GM18867 (cell line): ENCODE measurements at regions not wholly inside any gene's neighbourhood (a gene's known extent, or its start where the extent isn't known, plus 50 kb on each side); places are given as distances from the start of the nearest gene placed in this dataset.

ENCODE experiments used
- ATAC-seq: cut with Tn5 transposase; IDR thresholded peaks from one replicate; pipeline ENCODE4 v1.9.1; 2021; ENCODE audit warnings: mild to moderate bottlenecking, moderate library complexity; ENCODE audit not compliant: unreplicated experiment

DNA sequence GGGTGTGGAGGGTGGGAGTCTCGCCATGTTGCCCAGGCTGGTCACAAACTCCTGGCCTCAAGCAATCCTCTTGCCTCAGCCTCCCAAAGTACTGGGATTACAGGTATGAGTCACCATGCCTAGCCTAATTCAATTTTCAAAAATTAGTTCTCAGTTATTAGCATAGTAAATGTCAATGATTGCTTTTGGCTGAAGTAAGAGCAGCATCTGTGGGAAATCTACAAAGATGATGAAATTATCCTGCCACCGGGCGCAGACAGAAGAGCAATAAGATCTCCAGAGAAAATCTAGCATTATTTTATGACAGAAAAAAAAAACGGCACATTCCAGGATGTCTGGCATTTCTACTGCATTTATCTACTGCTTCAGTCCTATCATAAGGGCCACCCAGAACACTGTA, 97.9 kb upstream of the DAAM1 start:
- no peak for ATAC-seq

DNA sequence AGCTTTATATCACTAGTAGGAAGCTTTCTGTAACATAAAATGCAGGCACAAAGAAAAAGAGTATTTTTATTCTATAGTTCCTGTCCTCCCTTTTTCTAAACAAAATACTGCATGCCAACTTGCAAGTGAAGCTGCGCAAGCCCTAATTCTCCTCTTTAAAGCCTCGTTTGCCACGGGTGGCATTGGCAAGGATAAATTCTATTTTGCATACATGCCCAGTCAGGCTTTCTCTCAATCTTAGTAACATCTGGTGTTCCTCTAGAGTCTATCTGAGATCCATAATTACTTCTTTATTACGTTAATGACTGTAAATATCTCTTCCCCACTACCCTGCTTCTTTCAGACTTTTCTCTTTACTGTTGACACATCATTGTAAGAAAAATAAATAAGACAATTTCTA, 97.1 kb upstream of the DAAM1 start:
- no peak for ATAC-seq

DNA sequence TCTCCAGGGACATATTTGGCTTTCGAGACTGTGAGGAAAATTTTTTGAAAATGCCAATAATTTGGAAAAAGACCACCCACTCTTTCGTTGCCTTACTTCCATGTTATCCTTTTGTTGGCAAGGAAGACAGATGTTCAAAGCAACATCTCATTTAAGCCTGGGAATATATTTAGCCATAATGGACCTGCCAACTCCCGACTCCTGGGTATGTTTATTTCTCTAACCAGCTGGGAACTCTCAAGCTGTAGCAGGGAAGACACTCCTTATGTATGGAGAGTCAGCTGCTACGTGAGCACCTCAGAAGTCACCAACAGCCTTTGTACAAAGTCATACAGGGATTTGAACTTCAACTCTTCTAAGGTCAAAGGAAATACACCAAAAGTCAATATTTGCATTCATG, 96.5 kb upstream of the DAAM1 start:
- ATAC-seq, result no peak

DNA sequence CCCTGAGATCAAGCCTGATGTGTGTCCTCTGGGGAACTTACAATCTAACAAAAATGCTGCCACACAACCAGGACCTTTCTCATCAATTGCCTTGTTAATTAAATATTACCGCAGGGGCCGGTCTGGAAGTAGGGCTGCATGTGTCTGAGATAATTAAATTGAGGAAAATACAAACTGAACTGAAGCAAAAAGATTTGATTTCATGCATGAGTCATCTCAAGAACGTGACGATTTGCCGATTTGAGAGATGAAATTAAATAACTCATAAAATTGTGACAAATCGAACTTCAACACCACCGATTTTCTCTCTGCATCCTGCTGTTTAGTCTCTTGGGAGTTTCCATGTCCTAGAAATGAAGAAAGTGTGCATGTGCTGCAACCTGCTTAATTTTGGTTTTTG, 94.6 kb upstream of the DAAM1 start:
- no peak for ATAC-seq

DNA sequence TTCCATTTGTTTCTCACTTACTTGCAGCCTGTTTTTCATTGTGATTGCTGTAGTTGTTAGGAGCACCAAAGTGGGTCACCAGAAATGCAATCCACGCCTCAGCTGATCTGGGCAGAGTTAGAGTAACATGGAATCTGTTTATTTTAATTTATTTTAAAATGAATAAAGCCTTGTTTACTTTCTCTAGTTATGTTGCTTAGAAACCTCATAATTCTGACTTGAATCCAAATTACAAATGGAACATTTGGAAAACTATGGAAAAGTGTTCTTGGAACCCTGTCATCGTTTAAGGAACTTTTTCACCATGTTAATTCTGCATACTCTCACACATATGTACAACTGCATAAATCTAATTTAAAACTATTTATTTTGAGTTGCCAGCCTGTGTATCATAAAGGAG, 92.2 kb upstream of the DAAM1 start:
- ATAC-seq, result no peak

DNA sequence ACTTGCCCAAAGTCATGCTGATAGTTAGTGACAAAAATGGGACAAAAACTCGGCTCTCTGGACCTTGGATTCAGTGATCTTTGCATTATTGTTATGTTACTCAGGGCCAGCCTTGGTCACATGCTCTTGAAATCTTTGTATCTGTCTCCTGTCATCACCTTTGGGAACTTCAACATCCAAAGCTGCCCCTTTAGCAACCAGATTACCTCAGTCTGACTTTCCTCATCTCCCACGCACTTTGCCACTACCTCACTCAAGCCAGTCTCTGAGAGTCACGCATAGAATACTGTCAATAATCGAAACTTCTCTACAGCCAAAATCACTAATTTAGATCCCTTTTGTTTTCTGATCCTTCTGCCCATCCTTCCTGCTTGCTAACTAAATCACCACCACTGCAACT, 90.8 kb upstream of the DAAM1 start:
- ATAC-seq, result no peak

DNA sequence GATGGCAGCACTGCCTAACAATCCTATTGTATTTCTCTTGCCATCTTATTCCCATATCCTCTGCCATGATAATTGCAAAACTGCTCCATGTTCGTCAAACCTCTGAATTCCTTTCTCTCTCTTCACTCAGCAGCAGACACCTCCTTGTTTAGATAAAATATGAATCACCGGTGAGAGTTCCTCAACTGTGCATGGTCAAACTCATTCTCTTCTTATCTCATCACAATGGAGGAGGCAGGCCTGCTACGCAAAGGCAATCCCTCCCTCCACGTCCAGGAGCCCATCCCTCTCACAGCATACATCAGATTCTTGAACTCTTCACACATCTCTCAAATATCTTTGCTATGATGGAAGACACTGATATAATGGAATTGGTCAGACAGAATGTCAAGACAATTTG, 90.1 kb upstream of the DAAM1 start:
- no peak for ATAC-seq

DNA sequence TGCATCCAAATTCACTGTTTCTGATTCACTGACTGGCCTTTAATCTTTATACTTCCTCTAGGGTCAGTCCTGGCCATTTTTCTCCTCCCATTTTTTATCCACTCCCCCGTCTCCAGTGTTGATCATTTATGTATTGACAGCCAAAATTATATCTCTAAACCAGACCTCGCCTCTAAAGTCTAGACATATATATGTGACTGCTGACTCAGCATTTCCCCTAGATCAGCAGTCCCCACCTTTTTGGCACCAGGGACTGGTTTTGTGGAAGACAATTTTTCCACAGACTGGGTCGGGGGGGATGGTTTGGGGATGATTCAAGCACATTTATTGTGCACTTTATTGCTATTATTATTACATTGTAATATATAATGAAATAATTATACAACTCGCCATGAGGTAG, 88.3 kb upstream of the DAAM1 start:
- ATAC-seq, result no peak

DNA sequence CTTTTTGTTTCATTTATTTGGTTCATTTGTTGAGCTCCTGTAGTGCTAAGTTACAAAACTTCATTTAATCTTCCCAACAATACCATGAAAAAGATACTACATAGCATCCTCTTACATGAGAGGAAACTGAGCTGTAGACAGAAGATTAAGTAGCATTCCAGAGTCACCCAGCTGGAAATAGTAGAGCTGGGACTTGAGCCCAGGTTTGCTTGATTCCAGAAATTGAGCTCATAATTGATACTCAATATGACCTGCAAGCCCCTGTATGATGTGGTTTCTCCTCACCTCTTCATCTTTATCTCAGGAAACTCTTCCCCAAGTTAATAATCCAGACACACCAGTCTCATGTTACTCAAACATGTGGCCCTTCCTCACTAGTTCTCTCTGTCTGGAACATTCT, 87.0 kb upstream of the DAAM1 start:
- no peak for ATAC-seq

DNA sequence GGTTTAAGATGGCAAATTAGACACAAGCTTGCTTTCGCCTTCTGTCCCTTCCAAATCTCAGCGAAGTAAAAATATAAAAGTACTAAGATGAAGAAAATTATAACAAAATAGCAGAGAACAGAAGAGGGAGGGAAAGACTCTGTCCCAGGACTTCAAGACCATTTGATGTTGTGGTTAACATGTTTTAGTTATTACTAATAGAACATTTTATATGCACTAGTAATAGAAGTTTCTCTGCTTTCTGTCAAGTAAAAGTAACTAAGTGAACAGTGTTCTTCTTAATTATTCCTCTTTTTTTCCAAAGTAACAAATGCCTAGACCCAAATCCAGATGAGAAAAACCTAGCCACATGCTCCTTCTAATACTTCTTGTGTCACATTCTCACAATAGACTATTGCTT, 85.1 kb upstream of the DAAM1 start:
- ATAC-seq, result no peak

DNA sequence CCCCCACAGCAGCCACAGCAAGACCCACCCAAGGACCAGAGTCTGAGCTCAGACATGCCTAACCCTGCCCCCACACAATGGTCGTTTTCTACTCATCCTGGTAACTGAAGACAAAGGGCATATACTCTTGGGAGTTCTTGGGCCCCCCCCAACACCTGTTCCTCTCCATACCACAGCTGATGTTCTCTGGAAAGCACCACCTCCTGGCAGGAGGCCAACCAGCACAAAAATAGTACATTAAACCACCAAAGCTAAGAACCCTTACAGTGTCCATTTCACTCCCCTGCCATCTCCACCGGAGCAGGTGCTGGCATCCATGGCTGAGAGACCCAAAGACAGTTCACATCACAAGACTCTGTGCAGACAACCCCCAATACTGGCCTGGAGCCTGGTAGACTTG, 80.6 kb upstream of the DAAM1 start:
- no peak for ATAC-seq

DNA sequence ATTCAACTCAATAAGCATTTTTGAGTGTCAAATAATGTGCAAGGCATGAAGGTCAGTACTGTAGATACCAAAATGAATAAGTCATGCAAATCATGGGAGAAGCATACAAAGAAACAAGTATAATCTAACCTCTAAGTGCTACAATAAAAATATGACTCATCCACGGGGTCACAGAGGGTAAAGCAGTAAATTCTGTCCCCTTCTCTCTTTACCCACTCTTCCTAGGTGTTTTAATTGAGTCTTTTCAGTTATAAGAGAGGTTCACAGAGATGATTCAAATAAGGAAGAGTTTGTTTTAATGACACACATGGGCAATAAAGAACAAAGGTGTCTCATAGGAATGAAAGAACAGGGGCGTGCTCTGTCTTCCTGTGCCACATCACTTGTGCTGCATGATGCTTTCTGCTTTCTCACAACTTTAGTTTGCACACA, 71.5 kb upstream of the DAAM1 start:
- peak; percentile 66 for ATAC-seq

DNA sequence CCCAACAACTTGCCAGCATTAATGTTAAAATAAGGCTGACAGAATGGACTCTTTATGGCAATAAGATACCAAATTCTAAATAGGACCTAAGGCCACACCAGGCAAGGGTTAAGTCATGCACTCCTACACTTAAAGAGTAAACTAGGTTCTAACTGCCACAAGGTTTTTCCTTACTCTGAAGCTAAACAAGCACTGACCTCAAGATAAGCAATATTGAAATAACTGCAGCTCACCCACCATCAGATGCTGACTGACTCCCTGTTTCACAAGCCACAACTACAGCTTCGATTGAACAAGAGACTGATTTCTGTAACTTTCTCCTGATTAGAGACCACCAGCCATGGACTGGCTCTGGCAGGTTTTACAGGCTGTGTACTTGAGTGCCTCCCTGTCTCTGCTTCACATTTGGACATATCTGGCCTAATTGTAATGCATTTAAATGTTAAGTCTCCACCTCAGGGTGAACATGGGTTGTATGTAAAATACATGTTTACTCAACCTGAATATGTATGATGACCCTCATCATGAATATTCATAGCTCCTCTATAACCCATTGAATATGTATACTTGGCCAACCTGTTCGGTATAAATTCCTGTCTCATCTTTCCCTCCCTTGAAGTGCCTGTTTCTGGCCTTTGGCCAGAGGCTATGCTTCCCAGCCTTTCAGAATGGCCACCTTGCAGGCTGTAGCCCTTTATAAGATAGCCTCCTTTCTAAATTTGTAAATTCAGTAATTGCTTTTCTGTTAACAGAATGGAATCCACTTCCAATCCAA, 70.5 kb upstream of the DAAM1 start:
- no peak for ATAC-seq

DNA sequence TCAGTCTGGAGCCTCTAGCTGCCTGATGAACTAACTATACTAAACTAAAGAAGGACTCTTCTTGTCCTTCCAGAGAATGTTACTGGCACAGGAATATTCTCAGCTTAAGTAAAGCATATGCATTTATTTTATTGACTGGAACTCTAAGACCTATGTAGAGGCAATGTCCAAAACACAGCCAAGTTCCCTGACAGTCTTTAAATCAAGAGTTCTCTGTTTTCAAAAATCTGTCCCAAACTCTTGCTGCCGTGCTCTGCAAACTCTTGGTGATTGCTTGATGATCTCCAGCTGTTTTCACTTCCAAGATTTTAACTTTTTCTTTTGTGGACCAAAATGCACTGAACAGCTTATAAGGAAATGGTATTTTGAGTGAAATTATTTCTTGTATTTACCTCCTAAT, 67.5 kb upstream of the DAAM1 start:
- ATAC-seq, result no peak

DNA sequence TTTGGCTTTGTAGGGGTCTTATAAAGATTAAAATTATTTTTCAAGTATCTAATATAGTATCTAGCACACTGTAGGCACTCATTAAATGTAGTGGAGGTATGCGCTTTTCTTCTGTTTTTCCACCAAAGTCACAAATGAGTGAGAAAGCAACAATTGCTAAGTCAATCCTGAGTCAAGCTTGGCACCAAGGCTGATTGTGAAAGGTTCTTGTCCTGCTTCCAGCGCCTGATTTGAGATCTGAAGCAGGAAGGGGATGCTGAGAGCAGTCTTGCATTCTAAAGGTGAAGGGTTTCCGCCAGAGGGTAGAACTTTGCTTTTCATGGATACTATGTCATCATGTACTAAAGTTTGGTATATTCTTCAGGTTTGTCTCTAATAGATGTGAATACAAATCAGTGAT, 64.9 kb upstream of the DAAM1 start:
- no peak for ATAC-seq

DNA sequence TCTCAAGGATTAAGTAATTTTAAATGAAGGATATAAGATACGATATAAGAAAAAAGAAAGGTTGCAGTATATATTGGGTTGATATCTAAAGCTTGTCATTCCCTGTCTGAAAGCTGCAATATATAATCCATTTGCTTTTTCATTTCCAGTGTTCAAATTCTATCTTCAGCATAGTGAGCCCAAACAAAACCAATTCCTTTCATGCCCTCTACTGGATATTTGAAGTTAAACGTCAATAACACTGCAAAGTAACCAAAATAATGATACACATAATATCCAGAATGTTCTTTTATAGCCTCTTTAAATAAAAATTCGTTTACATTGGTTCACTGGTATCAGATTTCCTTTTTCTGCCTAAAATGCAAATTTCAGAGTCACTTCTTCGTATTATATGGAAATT, 64.5 kb upstream of the DAAM1 start:
- ATAC-seq, result no peak

DNA sequence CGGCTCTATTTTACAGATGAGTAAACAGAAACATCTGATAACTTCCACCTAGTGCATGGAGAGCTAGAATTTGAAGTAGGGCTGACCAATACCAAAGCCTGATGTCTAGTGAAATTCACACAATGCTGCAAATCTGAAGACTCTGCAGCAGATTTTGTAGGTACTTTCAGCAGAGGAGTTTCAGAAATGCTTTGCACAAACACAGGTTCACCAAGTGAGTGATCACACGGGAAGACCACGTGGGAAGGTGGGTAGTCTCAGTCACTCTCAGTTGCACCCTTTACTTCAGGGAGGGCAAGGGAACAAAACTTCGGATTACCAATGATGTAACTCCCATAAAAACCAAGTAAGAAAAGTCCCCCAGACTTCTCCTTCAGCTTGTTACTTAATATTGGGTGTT, 63.3 kb upstream of the DAAM1 start:
- no peak for ATAC-seq

DNA sequence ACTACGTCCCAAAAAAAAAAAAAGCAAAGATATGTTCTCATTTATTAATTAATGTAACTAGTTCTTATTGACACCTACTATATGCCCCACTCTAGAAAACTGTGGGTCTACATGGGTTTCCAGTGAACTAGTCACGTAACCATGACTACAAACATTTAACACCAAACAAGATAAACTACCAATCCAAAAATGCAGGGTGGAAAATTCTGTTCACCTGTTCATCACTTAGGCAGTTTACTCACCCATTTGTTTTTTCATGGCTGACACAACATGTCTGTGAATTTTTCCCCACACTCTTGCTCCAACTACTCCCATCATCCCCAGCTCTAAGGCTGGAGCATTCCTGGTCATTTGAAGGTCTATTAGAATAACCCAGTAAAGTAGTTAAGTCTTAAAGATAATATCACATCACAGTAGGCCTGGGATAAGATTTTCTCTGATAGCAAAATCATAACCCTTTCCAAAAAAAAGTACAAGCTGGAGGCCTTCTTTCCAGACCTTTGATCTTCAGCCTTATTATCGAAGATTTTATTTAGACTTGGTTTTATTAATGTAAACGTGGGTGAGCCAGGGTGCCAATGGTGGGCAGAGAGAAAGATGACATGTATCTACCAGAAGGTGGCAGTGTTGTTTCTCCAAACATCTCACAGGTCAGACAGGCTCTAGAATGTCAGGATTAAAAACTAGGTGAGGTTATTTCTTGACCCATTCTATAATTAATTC, 61.6 kb upstream of the DAAM1 start:
- ATAC-seq, result peak; percentile 73

DNA sequence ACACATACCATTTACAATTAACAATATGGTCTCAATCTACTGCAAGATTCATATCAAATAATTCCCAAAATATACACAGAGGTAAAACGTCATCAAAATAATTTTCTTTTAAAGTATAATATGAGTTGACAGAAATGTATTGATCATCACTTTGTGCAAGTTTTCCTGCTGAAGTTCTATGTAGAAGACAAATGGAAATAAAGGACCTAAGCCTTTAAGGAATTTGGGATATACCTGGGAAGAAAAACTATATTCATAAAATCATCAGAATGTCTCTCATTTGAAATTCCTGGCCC, 61.1 kb upstream of the DAAM1 start:
- ATAC-seq, result no peak

DNA sequence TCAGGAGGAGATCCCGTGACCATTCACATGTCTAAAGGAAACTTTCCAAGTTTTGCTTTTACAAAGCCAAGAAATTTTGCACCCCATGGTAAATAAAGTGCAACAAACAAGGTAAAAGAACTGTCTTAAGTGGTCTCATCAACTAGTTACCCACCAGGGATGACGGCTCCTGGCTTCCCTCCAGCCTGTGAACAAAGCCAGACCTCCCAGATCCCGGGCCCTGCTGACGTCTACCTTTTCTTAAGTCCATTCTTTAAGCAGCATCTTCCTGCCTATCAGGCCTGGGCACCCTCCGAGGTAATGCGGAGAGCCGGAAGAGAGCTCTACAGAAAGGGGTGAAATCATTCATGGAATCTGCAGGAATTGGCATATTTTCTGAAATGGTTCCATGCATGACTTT, 58.0 kb upstream of the DAAM1 start:
- no peak for ATAC-seq

DNA sequence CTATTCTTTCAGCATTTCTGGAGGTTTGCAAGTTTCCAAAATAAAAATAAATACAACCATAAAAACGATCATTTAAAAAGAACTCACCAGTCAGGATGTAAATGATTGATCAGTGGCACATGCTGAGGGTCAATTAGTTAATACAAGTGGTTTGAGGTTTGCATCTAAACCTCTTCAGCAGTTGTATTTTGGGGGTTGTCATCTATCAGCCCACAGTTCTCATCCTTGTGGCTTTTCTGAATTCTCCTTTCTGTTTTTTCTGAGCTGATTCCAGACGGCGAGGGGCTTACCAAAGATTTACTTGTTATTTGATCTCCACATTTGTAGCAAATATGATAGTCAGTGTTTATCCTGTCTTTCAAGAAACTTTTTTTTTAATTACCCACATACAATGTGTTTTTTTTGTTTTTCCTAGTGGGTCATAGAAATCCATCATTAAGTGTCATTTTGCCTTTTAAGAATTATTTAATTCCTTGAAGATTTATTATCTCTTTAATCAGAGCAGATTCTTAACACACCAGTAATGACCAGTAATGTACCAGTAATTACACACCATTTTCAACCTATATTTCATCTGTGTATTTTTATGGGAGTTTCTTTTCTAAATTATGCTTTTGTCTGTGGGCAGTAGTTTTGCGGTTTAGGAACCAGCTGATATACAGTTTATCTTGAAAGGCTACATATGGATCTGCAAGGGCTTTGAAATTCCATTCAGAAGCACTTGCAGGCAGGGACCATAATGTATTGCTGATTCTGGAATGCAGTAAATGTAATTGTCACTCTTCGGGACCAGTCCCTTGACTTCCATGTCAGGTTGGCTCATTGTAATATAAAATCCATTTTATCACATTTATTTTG, 56.3 kb upstream of the DAAM1 start:
- ATAC-seq, result no peak
